Testis (tissue), 2 donors: ENCODE measurements at regions not wholly inside any gene's neighbourhood (a gene's known extent, or its start where the extent isn't known, plus 50 kb on each side); places are given as distances from the start of the nearest gene placed in this dataset.

ENCODE experiments used
- CTCF ChIP-seq, 3 experiments: fragments of 450-650 bp in 2 of 3; fragments of 200-600 bp in 1 of 3; sonication (generic) in 1 of 3; IDR thresholded peaks; one replicate each; pipeline ENCODE4 v1.5.1; 2016 to 2019; ENCODE audit warnings: antibody characterized with exemption in 3 of 3, mild to moderate bottlenecking in 2 of 3, moderate library complexity in 1 of 3
- POLR2A ChIP-seq: fragments of 450-650 bp; IDR thresholded peaks from one replicate; pipeline ENCODE4 v1.6.1; 2017; ENCODE audit warnings: antibody characterized with exemption, mild to moderate bottlenecking, moderate library complexity

GRCh38 chr14:83607682-83608081 lies 1922.3 kb upstream of the FLRT2 start:
- TF ChIP-seq CTCF (IDR thresholded peaks at IDR 0.05) (no peak), POLR2A (no peak)
